NCI-H187 (cell line): ENCODE measurements at regions not wholly inside any gene's neighbourhood (a gene's known extent, or its start where the extent isn't known, plus 50 kb on each side); places are given as distances from the start of the nearest gene placed in this dataset.

Experiments used
- DNase-seq, 2 experiments: peaks; one replicate each; lab custom pipeline; 2025; lab: John Stamatoyannopoulos, UW

GRCh38 chr10:29857843-29858701 is 201.3 kb downstream of the JCAD start:
- DNase-seq, result no peak

- no peak for DNase-seq
Measured at GRCh38 chr10:29856295-29856694, 203.1 kb downstream of the JCAD start.

GRCh38 chr10:29853913-29854312 is 205.5 kb downstream of the JCAD start:
- no peak for DNase-seq

- no peak for DNase-seq
Measured at GRCh38 chr10:29851241-29851640, 208.1 kb downstream of the JCAD start.

GRCh38 chr10:29850371-29850770 is 209.0 kb downstream of the JCAD start:
- DNase-seq, result no peak

GRCh38 chr10:29849886-29850285 is 209.5 kb downstream of the JCAD start:
- no peak for DNase-seq

- DNase-seq, result no peak
Measured at GRCh38 chr10:29849126-29849833, 210.1 kb downstream of the JCAD start.

- no peak for DNase-seq
Measured at GRCh38 chr10:29846881-29847280, 212.1 kb upstream of the SVIL start.

GRCh38 chr10:29845166-29845565 is 210.4 kb upstream of the SVIL start:
- no peak for DNase-seq

GRCh38 chr10:29843143-29843542 is 208.4 kb upstream of the SVIL start:
- DNase-seq, result no peak

- no peak for DNase-seq
Measured at GRCh38 chr10:29841724-29842649, 207.2 kb upstream of the SVIL start.

GRCh38 chr10:29840516-29841276 is 205.9 kb upstream of the SVIL start:
- no peak for DNase-seq

- DNase-seq, result no peak
Measured at GRCh38 chr10:29839826-29840515, 205.2 kb upstream of the SVIL start.

- DNase-seq, result no peak
Measured at GRCh38 chr10:29838539-29838938, 203.8 kb upstream of the SVIL start.

- DNase-seq, result no peak
Measured at GRCh38 chr10:29837586-29837985, 202.8 kb upstream of the SVIL start.

GRCh38 chr10:29836396-29836795 is 201.6 kb upstream of the SVIL start:
- DNase-seq, result no peak

GRCh38 chr10:29835055-29835454 is 200.3 kb upstream of the SVIL start:
- DNase-seq, result no peak

GRCh38 chr10:29830531-29831512 is 196.1 kb upstream of the SVIL start:
- no peak for DNase-seq

- DNase-seq, result no peak
Measured at GRCh38 chr10:29829776-29830175, 195.0 kb upstream of the SVIL start.

GRCh38 chr10:29828956-29829355 is 194.2 kb upstream of the SVIL start:
- DNase-seq, result no peak
